ENCODE measurements at regions not wholly inside any gene's neighbourhood (a gene's known extent, or its start where the extent isn't known, plus 50 kb on each side); places are given as distances from the start of the nearest gene placed in this dataset.
"Not testable (repeated sequence)": the region's sequence is repeated elsewhere in the genome, so short reads cannot be mapped to it uniquely, and the experiment has no call there.

DNA sequence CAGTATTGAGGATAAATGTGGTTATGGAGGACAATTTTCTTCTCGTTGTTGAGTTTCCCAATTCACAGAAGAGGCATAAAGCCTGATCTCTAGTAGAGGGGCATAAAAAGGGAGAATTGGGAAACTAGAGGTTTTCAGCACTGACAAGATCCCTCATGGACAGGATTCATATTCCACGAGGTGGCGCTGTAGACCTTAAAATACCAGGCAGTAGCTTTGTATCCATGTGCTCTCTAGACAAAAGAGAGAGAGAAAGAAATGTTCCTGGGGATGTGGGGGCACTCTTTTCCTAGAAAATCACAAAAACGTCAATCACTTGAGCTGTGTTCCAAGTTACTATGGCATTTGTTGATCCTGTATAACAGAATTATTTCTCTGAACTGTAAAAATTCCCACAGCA is 128.3 kb downstream of the MAGEE1 start (continued):
- TF ChIP-seq ZNF547 (CRISPR knock-in tag; IDR thresholded peaks at IDR 0.05): no peak
- no peak for TF ChIP-seq NR2C2 (CRISPR knock-in tag; IDR thresholded peaks at IDR 0.05; ENCODE audit: borderline replicate concordance)
- no peak for TF ChIP-seq MAX (IDR thresholded peaks at IDR 0.05)
- no peak for TF ChIP-seq JUNB (CRISPR knock-in tag; IDR thresholded peaks at IDR 0.05; ENCODE audit: borderline replicate concordance)
- TF ChIP-seq YEATS4 (CRISPR knock-in tag; IDR thresholded peaks at IDR 0.05; ENCODE audit: borderline replicate concordance): no peak
- TF ChIP-seq NFIC (IDR thresholded peaks at IDR 0.05; ENCODE audit: low read length): no peak
- TF ChIP-seq ARNTL (CRISPR knock-in tag; IDR thresholded peaks at IDR 0.05): no peak
- no peak for TF ChIP-seq HIC2 (CRISPR knock-in tag; IDR thresholded peaks at IDR 0.05; ENCODE audit: low read depth)
- TF ChIP-seq ZSCAN9 (CRISPR knock-in tag; IDR thresholded peaks at IDR 0.05; ENCODE audit: borderline replicate concordance): no peak
- TF ChIP-seq ATM (IDR thresholded peaks at IDR 0.05; ENCODE audit: borderline replicate concordance): no peak
- no peak for TF ChIP-seq DR1 (CRISPR knock-in tag; IDR thresholded peaks at IDR 0.05)
- TF ChIP-seq, protein P1, sequence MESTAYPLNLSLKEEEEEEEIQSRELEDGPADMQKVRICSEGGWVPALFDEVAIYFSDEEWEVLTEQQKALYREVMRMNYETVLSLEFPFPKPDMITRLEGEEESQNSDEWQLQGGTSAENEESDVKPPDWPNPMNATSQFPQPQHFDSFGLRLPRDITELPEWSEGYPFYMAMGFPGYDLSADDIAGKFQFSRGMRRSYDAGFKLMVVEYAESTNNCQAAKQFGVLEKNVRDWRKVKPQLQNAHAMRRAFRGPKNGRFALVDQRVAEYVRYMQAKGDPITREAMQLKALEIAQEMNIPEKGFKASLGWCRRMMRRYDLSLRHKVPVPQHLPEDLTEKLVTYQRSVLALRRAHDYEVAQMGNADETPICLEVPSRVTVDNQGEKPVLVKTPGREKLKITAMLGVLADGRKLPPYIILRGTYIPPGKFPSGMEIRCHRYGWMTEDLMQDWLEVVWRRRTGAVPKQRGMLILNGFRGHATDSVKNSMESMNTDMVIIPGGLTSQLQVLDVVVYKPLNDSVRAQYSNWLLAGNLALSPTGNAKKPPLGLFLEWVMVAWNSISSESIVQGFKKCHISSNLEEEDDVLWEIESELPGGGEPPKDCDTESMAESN (CRISPR knock-in tag; conservative IDR thresholded peaks at IDR 0.05): no peak
- TF ChIP-seq SP1 (IDR thresholded peaks at IDR 0.05): no peak
- TF ChIP-seq SP1 (CRISPR knock-in tag; IDR thresholded peaks at IDR 0.05): no peak
- TF ChIP-seq, protein P2, sequence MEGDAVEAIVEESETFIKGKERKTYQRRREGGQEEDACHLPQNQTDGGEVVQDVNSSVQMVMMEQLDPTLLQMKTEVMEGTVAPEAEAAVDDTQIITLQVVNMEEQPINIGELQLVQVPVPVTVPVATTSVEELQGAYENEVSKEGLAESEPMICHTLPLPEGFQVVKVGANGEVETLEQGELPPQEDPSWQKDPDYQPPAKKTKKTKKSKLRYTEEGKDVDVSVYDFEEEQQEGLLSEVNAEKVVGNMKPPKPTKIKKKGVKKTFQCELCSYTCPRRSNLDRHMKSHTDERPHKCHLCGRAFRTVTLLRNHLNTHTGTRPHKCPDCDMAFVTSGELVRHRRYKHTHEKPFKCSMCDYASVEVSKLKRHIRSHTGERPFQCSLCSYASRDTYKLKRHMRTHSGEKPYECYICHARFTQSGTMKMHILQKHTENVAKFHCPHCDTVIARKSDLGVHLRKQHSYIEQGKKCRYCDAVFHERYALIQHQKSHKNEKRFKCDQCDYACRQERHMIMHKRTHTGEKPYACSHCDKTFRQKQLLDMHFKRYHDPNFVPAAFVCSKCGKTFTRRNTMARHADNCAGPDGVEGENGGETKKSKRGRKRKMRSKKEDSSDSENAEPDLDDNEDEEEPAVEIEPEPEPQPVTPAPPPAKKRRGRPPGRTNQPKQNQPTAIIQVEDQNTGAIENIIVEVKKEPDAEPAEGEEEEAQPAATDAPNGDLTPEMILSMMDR (CRISPR knock-in tag; IDR thresholded peaks at IDR 0.05): 0 out of 2 replicates have a peak, but pooled peaks have one; percentile 17
- no peak for TF ChIP-seq RFX3 (CRISPR knock-in tag; IDR thresholded peaks at IDR 0.05)

- CTCF ChIA-PET (ENCODE audit: low intra/inter-chr PET ratio, low total read pairs); H3K9ac ChIP-seq (ENCODE audit: insufficient read depth, low read depth, low read length); BruUV-seq (replicated peaks); in situ Hi-C loops (cut with HindIII; ENCODE audit: extremely low pct_ligation_motif_present, low pct_unique_long_range_greater_than_20kb); H4K20me1 ChIP-seq (ENCODE audit: insufficient read depth, low read length); FAIRE-seq; H3K36me3 ChIP-seq (replicated peaks in 1 of 2; ENCODE audit: control insufficient read depth in 1 of 2, insufficient read depth in 2 of 2, low read length in 2 of 2); H3K4me3 ChIP-seq (replicated peaks in 1 of 3; ENCODE audit: insufficient read depth in 1 of 3, low read depth in 2 of 3, low read length in 3 of 3); DNase-seq (ENCODE audit: low spot score); POLR2A ChIA-PET; H3K4me1 ChIP-seq (ENCODE audit: insufficient read depth, low read length); H3K27ac ChIP-seq (ENCODE audit: extremely low read length, insufficient read depth, low read length); H3K9me3 ChIP-seq (ENCODE audit: low read length); H3K79me2 ChIP-seq (ENCODE audit: insufficient read depth, low read length); ATAC-seq; H2AFZ ChIP-seq (ENCODE audit: low read length); intact Hi-C loops (cut with micrococcal nuclease; ENCODE audit: unreplicated experiment); H3K27me3 ChIP-seq (ENCODE audit: control insufficient read depth in 1 of 2, insufficient read depth in 2 of 2, low read length in 2 of 2); H3K4me2 ChIP-seq (ENCODE audit: low read depth, low read length): not testable (repeated sequence)
- 0% methylated on average over 4 of the region's 5 CpGs for WGBS (ENCODE audit: low lambda C conversion rate)
Measured at GRCh38 chrX:76564842-76565241, 137.3 kb downstream of the MAGEE1 start.

All from HepG2 (cell line).